ENCODE measurements at regions not wholly inside any gene's neighbourhood (a gene's known extent, or its start where the extent isn't known, plus 50 kb on each side); places are given as distances from the start of the nearest gene placed in this dataset.

DNA sequence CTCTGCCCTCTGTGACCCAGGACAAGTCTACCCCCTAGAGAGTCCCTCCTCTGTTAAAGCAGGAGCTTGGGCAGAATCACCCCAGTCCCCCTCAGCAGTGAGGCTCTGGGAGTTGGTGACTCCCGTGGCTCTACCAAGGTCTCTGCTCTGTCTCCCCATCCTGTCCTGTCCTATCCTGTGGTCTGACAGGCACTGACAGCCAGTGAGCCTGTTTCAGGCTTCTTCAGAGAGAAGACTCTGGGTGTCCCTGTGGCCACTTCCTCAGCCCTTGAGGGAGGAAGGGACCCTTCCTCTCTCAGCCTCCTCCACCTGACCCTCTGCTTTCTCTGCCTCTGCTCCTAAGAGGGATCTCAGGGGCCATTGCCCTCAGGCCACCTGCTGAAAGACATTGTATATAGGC lies 148.7 kb downstream of the FCRL5 start:
- Histone ChIP-seq H3K36me3 (ENCODE audit: insufficient read depth, low read length, poor library complexity, severe bottlenecking) (no peaks in the 10 kb centered on the region), H3K27ac (ENCODE audit: low read depth, low read length, poor library complexity, severe bottlenecking) (no peak overlapping the region), H3K4me1 (ENCODE audit: insufficient read depth, low read length, poor library complexity, severe bottlenecking) (no peaks in the 10 kb centered on the region), H3K4me3 (ENCODE audit: low read depth, low read length, poor library complexity, severe bottlenecking) (no peak overlapping the region), H3K9me3 (ENCODE audit: low read depth, low read length, poor library complexity, severe bottlenecking) (no peaks in the 10 kb centered on the region), H3K27me3 (replicated peaks; ENCODE audit: insufficient read depth, low read depth, low read length, poor library complexity) (peaks cover 17% of the 10 kb centered on the region)
- BruUV-seq (replicated peaks) = no TSS peak
- DNase-seq (ENCODE audit: low spot score) = no peak
- no peak for TF ChIP-seq EZH2 (IDR thresholded peaks at IDR 0.05; ENCODE audit: borderline replicate concordance, low read depth, low read length, poor library complexity, severe bottlenecking)
- intact Hi-C loops (cut with micrococcal nuclease; ENCODE audit: unreplicated experiment) = no loop called here
- ChIA-PET POLR2A (ENCODE audit: low non-redundant PET) (no interaction called here), CTCF (no interaction called here)

DNA sequence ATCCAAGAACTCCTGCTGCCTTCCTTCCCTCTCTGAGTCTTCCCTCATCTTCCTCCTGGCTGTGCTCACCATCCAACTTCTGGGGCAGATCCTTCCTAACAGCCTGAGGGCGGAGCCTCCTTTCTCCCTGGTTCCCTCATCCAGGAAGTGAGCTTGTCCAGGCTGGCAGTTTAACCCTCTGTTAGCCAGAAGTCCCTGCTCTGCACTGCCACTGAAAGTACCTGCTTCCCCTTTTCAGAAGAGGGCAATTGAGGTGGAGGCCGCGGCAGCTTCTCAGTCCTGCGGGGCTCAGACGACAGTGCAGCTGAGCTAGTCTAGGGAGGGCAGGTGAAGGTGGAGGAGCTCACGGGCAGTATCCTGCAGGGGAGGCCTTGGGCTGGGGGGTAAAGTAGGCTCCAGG lies 149.1 kb downstream of the FCRL5 start:
- intact Hi-C loops (cut with micrococcal nuclease; ENCODE audit: unreplicated experiment) = no loop called here
- Histone ChIP-seq H3K4me1 (ENCODE audit: insufficient read depth, low read length, poor library complexity, severe bottlenecking) (no peaks in the 10 kb centered on the region), H3K27ac (ENCODE audit: low read depth, low read length, poor library complexity, severe bottlenecking) (no peak overlapping the region), H3K4me3 (ENCODE audit: low read depth, low read length, poor library complexity, severe bottlenecking) (no peak overlapping the region), H3K36me3 (ENCODE audit: insufficient read depth, low read length, poor library complexity, severe bottlenecking) (no peaks in the 10 kb centered on the region), H3K9me3 (ENCODE audit: low read depth, low read length, poor library complexity, severe bottlenecking) (no peaks in the 10 kb centered on the region), H3K27me3 (replicated peaks; ENCODE audit: insufficient read depth, low read depth, low read length, poor library complexity) (peaks cover 21% of the 10 kb centered on the region)
- no TSS peak for BruUV-seq (replicated peaks)
- DNase-seq (ENCODE audit: low spot score) = peak; percentile 10
- ChIA-PET CTCF (no interaction called here), POLR2A (ENCODE audit: low non-redundant PET) (no interaction called here)
- TF ChIP-seq EZH2 (IDR thresholded peaks at IDR 0.05; ENCODE audit: borderline replicate concordance, low read depth, low read length, poor library complexity, severe bottlenecking) = no peak
- TF ChIP-seq, protein P1, sequence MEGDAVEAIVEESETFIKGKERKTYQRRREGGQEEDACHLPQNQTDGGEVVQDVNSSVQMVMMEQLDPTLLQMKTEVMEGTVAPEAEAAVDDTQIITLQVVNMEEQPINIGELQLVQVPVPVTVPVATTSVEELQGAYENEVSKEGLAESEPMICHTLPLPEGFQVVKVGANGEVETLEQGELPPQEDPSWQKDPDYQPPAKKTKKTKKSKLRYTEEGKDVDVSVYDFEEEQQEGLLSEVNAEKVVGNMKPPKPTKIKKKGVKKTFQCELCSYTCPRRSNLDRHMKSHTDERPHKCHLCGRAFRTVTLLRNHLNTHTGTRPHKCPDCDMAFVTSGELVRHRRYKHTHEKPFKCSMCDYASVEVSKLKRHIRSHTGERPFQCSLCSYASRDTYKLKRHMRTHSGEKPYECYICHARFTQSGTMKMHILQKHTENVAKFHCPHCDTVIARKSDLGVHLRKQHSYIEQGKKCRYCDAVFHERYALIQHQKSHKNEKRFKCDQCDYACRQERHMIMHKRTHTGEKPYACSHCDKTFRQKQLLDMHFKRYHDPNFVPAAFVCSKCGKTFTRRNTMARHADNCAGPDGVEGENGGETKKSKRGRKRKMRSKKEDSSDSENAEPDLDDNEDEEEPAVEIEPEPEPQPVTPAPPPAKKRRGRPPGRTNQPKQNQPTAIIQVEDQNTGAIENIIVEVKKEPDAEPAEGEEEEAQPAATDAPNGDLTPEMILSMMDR (conservative IDR thresholded peaks at IDR 0.05; ENCODE audit: low read depth, low read length) = no peak

DNA sequence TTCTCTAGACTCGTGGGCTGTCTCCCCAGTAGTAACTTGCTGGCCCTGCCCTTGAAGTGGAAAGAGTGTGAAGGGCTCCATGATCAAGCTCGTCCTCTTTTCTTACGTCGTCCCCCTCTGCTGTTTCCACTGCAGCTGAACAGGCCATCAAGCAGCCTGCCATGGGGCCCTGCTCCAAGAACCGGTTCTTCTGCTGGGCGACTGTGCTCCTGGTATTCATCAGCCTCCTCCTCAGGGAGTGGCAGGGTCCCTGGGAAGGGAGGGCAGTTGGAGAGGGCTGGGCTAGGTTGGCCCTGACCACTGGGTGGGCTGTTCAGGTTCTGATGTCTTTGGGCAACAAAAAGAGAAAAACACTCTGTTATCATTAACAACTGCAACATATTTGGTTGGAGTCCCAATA lies 151.5 kb downstream of the FCRL5 start:
- ChIA-PET POLR2A (ENCODE audit: low non-redundant PET) (no interaction called here), CTCF (no interaction called here)
- peaks cover 38% of the 10 kb centered on the region for H3K27me3 ChIP-seq (replicated peaks; ENCODE audit: insufficient read depth, low read depth, low read length, poor library complexity)
- DNase-seq (ENCODE audit: low spot score) = no peak
- H3K27ac ChIP-seq (ENCODE audit: low read depth, low read length, poor library complexity, severe bottlenecking) = no peak overlapping the region
- H3K9me3 ChIP-seq (ENCODE audit: low read depth, low read length, poor library complexity, severe bottlenecking) = no peaks in the 10 kb centered on the region
- intact Hi-C loops (cut with micrococcal nuclease; ENCODE audit: unreplicated experiment) = no loop called here
- H3K36me3 ChIP-seq (ENCODE audit: insufficient read depth, low read length, poor library complexity, severe bottlenecking) = no peaks in the 10 kb centered on the region
- no peaks in the 10 kb centered on the region for H3K4me1 ChIP-seq (ENCODE audit: insufficient read depth, low read length, poor library complexity, severe bottlenecking)
- BruUV-seq (replicated peaks) = no TSS peak
- H3K4me3 ChIP-seq (ENCODE audit: low read depth, low read length, poor library complexity, severe bottlenecking) = no peak overlapping the region
- TF ChIP-seq, protein P1 (conservative IDR thresholded peaks at IDR 0.05; ENCODE audit: low read depth, low read length) = no peak
- TF ChIP-seq EZH2 (IDR thresholded peaks at IDR 0.05; ENCODE audit: borderline replicate concordance, low read depth, low read length, poor library complexity, severe bottlenecking) = no peak

DNA sequence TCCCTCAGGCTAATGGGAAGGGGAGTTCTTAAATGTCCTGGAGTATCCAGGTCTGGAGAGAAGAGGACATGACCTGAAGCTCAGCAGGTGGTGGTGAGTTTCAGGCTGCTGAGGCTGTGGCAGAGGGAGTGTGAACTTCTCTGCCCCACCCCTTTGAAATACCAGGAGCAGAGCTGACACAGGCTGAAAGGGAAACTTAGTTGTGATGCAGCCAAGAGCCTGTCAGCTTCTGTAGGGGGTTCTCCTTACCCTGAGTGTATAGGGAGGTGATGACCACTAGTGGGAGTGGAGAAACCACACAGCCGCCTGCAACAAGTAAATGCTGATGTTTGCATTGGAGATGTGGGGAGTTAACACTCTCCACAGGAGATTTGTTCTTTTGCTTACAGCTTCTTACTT lies 152.3 kb downstream of the FCRL5 start:
- CTCF ChIA-PET = no interaction called here
- POLR2A ChIA-PET (ENCODE audit: low non-redundant PET) = no interaction called here

More for the DNA sequence above, 152.3 kb downstream of the FCRL5 start:
- Histone ChIP-seq H3K27ac (ENCODE audit: low read depth, low read length, poor library complexity, severe bottlenecking) (no peak overlapping the region), H3K4me3 (ENCODE audit: low read depth, low read length, poor library complexity, severe bottlenecking) (no peak overlapping the region), H3K27me3 (replicated peaks; ENCODE audit: insufficient read depth, low read depth, low read length, poor library complexity) (peaks cover 38% of the 10 kb centered on the region), H3K9me3 (ENCODE audit: low read depth, low read length, poor library complexity, severe bottlenecking) (no peaks in the 10 kb centered on the region), H3K36me3 (ENCODE audit: insufficient read depth, low read length, poor library complexity, severe bottlenecking) (no peaks in the 10 kb centered on the region), H3K4me1 (ENCODE audit: insufficient read depth, low read length, poor library complexity, severe bottlenecking) (no peaks in the 10 kb centered on the region)
- no peak for DNase-seq (ENCODE audit: low spot score)
- no peak for TF ChIP-seq EZH2 (IDR thresholded peaks at IDR 0.05; ENCODE audit: borderline replicate concordance, low read depth, low read length, poor library complexity, severe bottlenecking)
- TF ChIP-seq, protein P1 (conservative IDR thresholded peaks at IDR 0.05; ENCODE audit: low read depth, low read length) = no peak
- BruUV-seq (replicated peaks) = no TSS peak
- intact Hi-C loops (cut with micrococcal nuclease; ENCODE audit: unreplicated experiment) = no loop called here
